GM12878 (cell line): ENCODE measurements at regions not wholly inside any gene's neighbourhood (a gene's known extent, or its start where the extent isn't known, plus 50 kb on each side); places are given as distances from the start of the nearest gene placed in this dataset.

Experiments used
- ATAC-seq: fragments of 200-7000 bp; cut with Tn5 transposase; 3 replicates; pipeline ENCODE4 v1.9.1; 2020; ENCODE audit warnings: mild to moderate bottlenecking, moderate library complexity
- BruUV-seq: library from RNA; stranded (reverse); fragments of 400-500 nt; replicated peaks from 2 replicates; lab custom pipeline; 2021; lab: Mats Ljungman, UMichigan
- CTCF ChIA-PET: fragments of 300-600 bp; sonication (Branson Sonifier 250); formaldehyde crosslinking; extraction: SDS; loops from one replicate; lab custom pipeline; 2021; ENCODE audit warnings: inconsistent platforms; lab: Yijun Ruan, JAX
- POLR2A ChIA-PET: fragments of 350-600 bp; formaldehyde crosslinking; extraction: SDS; loops from one replicate; lab custom pipeline; 2021; ENCODE audit warnings: inconsistent platforms; lab: Charles Lee
- RAD21 ChIA-PET: fragments of 300-600 bp; sonication (Branson Sonifier 250); formaldehyde crosslinking; loops from one replicate; lab custom pipeline; 2023; ENCODE audit warnings: antibody characterized with exemption; ENCODE audit not compliant: unreplicated experiment; lab: Charles Lee
- SMC1A ChIA-PET: fragments of 300-600 bp; sonication (Branson Sonifier 250); formaldehyde crosslinking; loops from one replicate; lab custom pipeline; 2023; ENCODE audit not compliant: unreplicated experiment, uncharacterized antibody; lab: Charles Lee
- DNase-seq: peaks from one replicate; pipeline ENCODE4 v3.0.0-alpha.2; 2011; ENCODE audit warnings: low read depth, low spot score
- FAIRE-seq: peaks from 3 replicates; lab custom pipeline; 2011; peaks lifted over from hg19 to GRCh38; lab: Jason Lieb, UNC
- H2AFZ ChIP-seq: 2 replicates; pipeline ENCODE4 v1.6.0; 2011; ENCODE audit warnings: low read depth, low read length, control low read depth; ENCODE audit not compliant: control insufficient read depth
- H3K27ac ChIP-seq: 2 replicates; pipeline ENCODE4 v1.5.1; 2011; ENCODE audit warnings: control low read depth; ENCODE audit not compliant: control insufficient read depth, insufficient read depth
- H3K27me3 ChIP-seq, 2 experiments: replicated peaks in 1 of 2; 2 replicates each; pipeline versions ENCODE4 v1.6.0 to v1.6.1; 2011; ENCODE audit warnings: low read length in 1 of 2; ENCODE audit not compliant: control insufficient read depth in 2 of 2, insufficient read depth in 2 of 2
- H3K36me3 ChIP-seq, 2 experiments: 2 replicates each; pipeline ENCODE4 v1.5.1; 2011; ENCODE audit warnings: low read length in 1 of 2; ENCODE audit not compliant: control insufficient read depth in 2 of 2, insufficient read depth in 2 of 2
- H3K4me1 ChIP-seq: 2 replicates; pipeline ENCODE4 v1.6.1; 2011; ENCODE audit warnings: mild to moderate bottlenecking, low read length, moderate library complexity, mixed read lengths; ENCODE audit not compliant: control insufficient read depth, insufficient read depth
- H3K4me2 ChIP-seq: 2 replicates; pipeline ENCODE4 v1.6.0; 2011; ENCODE audit warnings: control low read depth; ENCODE audit not compliant: control insufficient read depth, insufficient read depth
- H3K4me3 ChIP-seq: fragments of 200-600 bp; sonication (generic); 2 replicates; pipeline ENCODE4 v1.5.1; 2016
- H3K79me2 ChIP-seq: 2 replicates; pipeline ENCODE4 v1.6.0; 2011; ENCODE audit warnings: low read length; ENCODE audit not compliant: control insufficient read depth, insufficient read depth
- H3K9ac ChIP-seq: 2 replicates; pipeline ENCODE4 v1.8.0; 2011; ENCODE audit warnings: low read length, control low read depth, mixed read lengths; ENCODE audit not compliant: control insufficient read depth, insufficient read depth
- H3K9me3 ChIP-seq: replicated peaks from 3 replicates; pipeline ENCODE4 v1.5.1; 2011; ENCODE audit warnings: mild to moderate bottlenecking, low read length; ENCODE audit not compliant: control insufficient read depth, insufficient read depth
- H4K20me1 ChIP-seq: 2 replicates; pipeline ENCODE4 v1.6.0; 2011; ENCODE audit not compliant: control insufficient read depth, insufficient read depth
- CHD2 ChIP-seq: IDR thresholded peaks from 2 replicates; pipeline ENCODE4 v1.6.1; 2011; ENCODE audit warnings: low read depth, low read length, improper control_type of control experiment, borderline replicate concordance
- IKZF2 ChIP-seq, 2 experiments: fragments of 450-650 bp; IDR thresholded peaks; 2 replicates each; pipeline ENCODE4 v1.6.1; 2017; ENCODE audit warnings: mild to moderate bottlenecking in 2 of 2, moderate library complexity in 2 of 2
- RBBP5 ChIP-seq: fragments of 200-600 bp; sonication (generic); conservative IDR thresholded peaks from 2 replicates; pipeline ENCODE4 v1.6.1; 2016
- SP1 ChIP-seq: IDR thresholded peaks from one replicate; pipeline ENCODE4 v1.6.1; 2011; ENCODE audit warnings: low read depth, low read length
- STAT3 ChIP-seq: IDR thresholded peaks from 2 replicates; pipeline ENCODE4 v1.6.1; 2011; ENCODE audit warnings: low read depth, low read length, improper control_type of control experiment
- SUPT20H ChIP-seq: IDR thresholded peaks from 2 replicates; pipeline ENCODE4 v1.6.1; 2011; ENCODE audit warnings: low read depth, mild to moderate bottlenecking, low read length, moderate library complexity, borderline replicate concordance; ENCODE audit not compliant: control insufficient read depth
- TCF7 ChIP-seq: IDR thresholded peaks from 2 replicates; pipeline ENCODE4 v1.6.1; 2014; ENCODE audit warnings: antibody characterized with exemption, borderline replicate concordance
- WGBS: methylation state at CpG from one replicate; pipeline ENCODE4 v1.1.6; 2016; ENCODE audit warnings: low lambda C conversion rate; ENCODE audit not compliant: insufficient replicate concordance, insufficient coverage; ENCODE audit errors: missing lambda C conversion rate; 5-methylcytosine and 5-hydroxymethylcytosine counted together
- in situ Hi-C: fragments of 300-500 bp; cut with MboI; formaldehyde crosslinking; loops from 9 replicates; pipeline ENCODE4 v1.14.3; 2018; ENCODE audit warnings: mixed read lengths
- intact Hi-C: fragments of 100-400 bp; cut with micrococcal nuclease; formaldehyde crosslinking; loops from one replicate; pipeline ENCODE4 v1.14.2; 2022; ENCODE audit not compliant: unreplicated experiment
- TF ChIP-seq, protein P1 (sequence below): IDR thresholded peaks from 2 replicates; pipeline ENCODE4 v1.6.1; 2012; ENCODE audit warnings: mild to moderate bottlenecking, low read depth, low read length
- TF ChIP-seq, protein P2 (sequence below): fragments of 450-650 bp; IDR thresholded peaks from 2 replicates; pipeline ENCODE4 v1.6.1; 2017; ENCODE audit warnings: mild to moderate bottlenecking
- TF ChIP-seq, protein P3 (sequence below): IDR thresholded peaks from 2 replicates; pipeline ENCODE4 v1.6.1; 2011; ENCODE audit warnings: mild to moderate bottlenecking, low read depth, low read length, moderate library complexity; ENCODE audit not compliant: insufficient replicate concordance

DNA sequence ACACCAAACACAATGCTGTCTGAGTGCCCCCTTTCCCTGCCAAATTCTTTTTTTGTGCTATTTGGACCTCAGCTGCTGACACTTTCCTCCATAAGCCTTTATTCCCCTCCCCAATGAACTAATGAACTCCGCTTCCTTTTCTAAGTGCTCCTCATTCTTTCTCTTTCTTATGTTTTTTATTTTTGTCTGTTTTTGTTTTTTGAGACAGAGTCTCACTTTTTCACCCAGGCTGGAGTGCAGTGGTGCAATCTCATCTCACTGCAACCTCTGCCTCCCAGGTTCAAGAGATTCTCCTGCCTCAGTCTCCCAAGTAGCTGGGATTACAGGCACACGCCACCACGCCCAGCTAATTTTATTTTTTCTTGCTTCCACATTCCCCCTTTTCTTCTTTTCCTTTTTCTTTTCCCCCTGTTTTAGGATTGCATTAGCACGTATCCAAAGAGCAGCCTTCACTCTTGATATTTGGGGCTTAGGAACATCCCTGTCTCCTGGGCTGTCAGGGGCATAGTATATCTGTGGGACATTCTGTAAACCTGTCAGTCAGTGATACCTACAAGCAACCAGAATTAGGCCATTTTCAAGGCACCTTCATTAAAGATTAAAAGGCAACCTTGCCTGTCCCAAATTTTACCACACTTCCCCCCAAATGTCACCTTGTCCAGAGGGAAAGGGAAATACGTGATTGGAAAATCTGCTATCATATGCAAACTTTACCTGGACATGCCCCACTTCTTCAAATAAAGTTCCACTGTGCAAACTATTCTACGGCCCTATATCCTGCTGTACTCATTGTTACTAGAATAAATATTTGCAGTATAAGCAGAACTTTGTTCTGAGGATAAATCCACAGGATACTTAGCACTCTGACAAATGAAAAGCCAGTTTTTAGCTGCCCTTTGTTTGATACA is 65.1 kb upstream of the ACSL3 start (continued):
- TF ChIP-seq STAT3 (no peak), TCF7 (no peak), SP1 (no peak), SUPT20H (no peak), IKZF2 (IDR thresholded peaks at IDR 0.05) (no peak)
- TF ChIP-seq, protein P1, sequence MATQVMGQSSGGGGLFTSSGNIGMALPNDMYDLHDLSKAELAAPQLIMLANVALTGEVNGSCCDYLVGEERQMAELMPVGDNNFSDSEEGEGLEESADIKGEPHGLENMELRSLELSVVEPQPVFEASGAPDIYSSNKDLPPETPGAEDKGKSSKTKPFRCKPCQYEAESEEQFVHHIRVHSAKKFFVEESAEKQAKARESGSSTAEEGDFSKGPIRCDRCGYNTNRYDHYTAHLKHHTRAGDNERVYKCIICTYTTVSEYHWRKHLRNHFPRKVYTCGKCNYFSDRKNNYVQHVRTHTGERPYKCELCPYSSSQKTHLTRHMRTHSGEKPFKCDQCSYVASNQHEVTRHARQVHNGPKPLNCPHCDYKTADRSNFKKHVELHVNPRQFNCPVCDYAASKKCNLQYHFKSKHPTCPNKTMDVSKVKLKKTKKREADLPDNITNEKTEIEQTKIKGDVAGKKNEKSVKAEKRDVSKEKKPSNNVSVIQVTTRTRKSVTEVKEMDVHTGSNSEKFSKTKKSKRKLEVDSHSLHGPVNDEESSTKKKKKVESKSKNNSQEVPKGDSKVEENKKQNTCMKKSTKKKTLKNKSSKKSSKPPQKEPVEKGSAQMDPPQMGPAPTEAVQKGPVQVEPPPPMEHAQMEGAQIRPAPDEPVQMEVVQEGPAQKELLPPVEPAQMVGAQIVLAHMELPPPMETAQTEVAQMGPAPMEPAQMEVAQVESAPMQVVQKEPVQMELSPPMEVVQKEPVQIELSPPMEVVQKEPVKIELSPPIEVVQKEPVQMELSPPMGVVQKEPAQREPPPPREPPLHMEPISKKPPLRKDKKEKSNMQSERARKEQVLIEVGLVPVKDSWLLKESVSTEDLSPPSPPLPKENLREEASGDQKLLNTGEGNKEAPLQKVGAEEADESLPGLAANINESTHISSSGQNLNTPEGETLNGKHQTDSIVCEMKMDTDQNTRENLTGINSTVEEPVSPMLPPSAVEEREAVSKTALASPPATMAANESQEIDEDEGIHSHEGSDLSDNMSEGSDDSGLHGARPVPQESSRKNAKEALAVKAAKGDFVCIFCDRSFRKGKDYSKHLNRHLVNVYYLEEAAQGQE, result no peak

DNA sequence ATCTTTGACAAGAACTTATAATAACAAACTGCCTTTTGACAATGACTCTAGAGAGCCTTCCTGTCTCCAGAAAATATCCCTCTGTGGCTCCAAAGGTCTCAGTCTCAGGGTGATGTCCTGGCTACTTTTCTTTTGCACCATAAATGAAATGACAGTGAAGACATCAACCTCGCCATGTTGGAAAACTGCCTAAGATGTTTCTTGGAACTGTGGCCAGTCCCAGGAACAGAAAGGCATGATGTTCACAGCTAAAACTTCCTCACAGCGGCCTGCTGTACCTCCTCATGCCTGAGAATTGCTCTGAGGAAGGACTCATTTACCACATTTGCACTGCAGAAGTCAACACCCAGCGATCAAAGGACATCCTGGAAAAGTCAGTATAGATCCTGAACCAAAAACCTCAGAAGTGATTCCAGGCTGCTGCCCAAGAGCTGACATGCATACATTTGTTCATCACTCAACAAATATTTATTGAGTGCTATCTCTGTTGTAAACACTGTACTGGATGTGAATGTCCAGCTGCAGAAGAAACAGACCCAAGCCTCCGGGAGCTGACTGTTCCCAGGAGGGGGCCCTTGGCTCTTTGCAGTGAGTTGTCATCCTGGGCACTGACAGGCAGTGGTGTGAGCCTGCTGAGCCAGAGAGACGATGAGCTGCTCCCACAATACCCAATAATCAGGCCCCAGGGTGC is 64.3 kb upstream of the ACSL3 start:
- POLR2A ChIA-PET, result interaction anchor here (0.7 kb wide), 2 partner anchors 97 to 1900 kb away, joined by 5 read pairs; no protein-coding TSS in a partner anchor
- Histone ChIP-seq H2AFZ (peak overlapping the region; percentile 17), H4K20me1 (no peaks in the 10 kb centered on the region), H3K9ac (no peak overlapping the region), H3K27me3 (no peaks in the 10 kb centered on the region), H3K4me3 (no peak overlapping the region), H3K27ac (no peak overlapping the region), H3K9me3 (no peaks in the 10 kb centered on the region), H3K79me2 (no peaks in the 10 kb centered on the region), H3K36me3 (no peaks in the 10 kb centered on the region), H3K4me1 (no peaks in the 10 kb centered on the region), H3K4me2 (no peak overlapping the region)
- RAD21 ChIA-PET, result interaction anchor here (1.2 to 2.5 kb wide), 4 partner anchors 65 to 143 kb away, joined by 5 to 17 read pairs (median 8); no protein-coding TSS in a partner anchor
- WGBS, result 52% methylated on average over 5 of the region's 5 CpGs
- in situ Hi-C loops (no loop called here), intact Hi-C loops (loop anchor here (2.0 kb wide), 1 partner anchor 106 kb away; no protein-coding TSS in a partner anchor)
- BruUV-seq, result no TSS peak
- FAIRE-seq, result no peak
- ATAC-seq, result no peak
- DNase-seq, result no peak
- CTCF ChIA-PET, result interaction anchor here (0.6 to 3.5 kb wide), 15 partner anchors 9 to 1169 kb away, joined by 3 to 28 read pairs (median 7); no protein-coding TSS in a partner anchor
- SMC1A ChIA-PET, result interaction anchor here (0.6 to 2.5 kb wide), 14 partner anchors 21 to 143 kb away, joined by 3 to 7 read pairs (median 4); no protein-coding TSS in a partner anchor
- TF ChIP-seq, protein P2, sequence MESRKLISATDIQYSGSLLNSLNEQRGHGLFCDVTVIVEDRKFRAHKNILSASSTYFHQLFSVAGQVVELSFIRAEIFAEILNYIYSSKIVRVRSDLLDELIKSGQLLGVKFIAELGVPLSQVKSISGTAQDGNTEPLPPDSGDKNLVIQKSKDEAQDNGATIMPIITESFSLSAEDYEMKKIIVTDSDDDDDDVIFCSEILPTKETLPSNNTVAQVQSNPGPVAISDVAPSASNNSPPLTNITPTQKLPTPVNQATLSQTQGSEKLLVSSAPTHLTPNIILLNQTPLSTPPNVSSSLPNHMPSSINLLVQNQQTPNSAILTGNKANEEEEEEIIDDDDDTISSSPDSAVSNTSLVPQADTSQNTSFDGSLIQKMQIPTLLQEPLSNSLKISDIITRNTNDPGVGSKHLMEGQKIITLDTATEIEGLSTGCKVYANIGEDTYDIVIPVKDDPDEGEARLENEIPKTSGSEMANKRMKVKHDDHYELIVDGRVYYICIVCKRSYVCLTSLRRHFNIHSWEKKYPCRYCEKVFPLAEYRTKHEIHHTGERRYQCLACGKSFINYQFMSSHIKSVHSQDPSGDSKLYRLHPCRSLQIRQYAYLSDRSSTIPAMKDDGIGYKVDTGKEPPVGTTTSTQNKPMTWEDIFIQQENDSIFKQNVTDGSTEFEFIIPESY, result no peak
- no peak for TF ChIP-seq RBBP5
- TF ChIP-seq CHD2, result no peak
- TF ChIP-seq, protein P3, sequence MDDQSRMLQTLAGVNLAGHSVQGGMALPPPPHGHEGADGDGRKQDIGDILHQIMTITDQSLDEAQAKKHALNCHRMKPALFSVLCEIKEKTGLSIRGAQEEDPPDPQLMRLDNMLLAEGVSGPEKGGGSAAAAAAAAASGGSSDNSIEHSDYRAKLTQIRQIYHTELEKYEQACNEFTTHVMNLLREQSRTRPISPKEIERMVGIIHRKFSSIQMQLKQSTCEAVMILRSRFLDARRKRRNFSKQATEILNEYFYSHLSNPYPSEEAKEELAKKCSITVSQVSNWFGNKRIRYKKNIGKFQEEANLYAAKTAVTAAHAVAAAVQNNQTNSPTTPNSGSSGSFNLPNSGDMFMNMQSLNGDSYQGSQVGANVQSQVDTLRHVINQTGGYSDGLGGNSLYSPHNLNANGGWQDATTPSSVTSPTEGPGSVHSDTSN, result no peak
